ENCODE measurements at regions not wholly inside any gene's neighbourhood (a gene's known extent, or its start where the extent isn't known, plus 50 kb on each side); places are given as distances from the start of the nearest gene placed in this dataset.

DNA sequence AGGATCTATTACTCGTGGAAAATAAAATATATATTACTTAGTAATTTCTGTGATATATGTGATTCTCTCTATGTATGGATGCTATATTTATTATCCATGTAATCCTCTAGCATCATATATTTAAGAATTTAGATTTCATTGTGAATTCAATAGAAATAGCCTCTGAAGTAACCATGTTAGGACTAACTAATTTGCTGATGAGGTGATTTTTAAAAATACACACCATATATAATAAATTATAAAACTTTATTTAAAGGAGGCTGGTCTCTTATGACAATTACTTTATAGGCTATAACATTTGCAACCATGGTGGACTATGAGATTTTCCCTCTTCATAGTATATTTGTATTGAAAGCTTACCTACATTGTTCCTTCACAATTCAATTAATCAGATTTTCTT lies 424.9 kb upstream of the MGAT4C start:
- no peak overlapping the region for H3K4me3 ChIP-seq (replicated peaks in 1 of 2; ENCODE audit: low read depth in 2 of 2, low read length in 2 of 2)
- TF ChIP-seq, protein P1, sequence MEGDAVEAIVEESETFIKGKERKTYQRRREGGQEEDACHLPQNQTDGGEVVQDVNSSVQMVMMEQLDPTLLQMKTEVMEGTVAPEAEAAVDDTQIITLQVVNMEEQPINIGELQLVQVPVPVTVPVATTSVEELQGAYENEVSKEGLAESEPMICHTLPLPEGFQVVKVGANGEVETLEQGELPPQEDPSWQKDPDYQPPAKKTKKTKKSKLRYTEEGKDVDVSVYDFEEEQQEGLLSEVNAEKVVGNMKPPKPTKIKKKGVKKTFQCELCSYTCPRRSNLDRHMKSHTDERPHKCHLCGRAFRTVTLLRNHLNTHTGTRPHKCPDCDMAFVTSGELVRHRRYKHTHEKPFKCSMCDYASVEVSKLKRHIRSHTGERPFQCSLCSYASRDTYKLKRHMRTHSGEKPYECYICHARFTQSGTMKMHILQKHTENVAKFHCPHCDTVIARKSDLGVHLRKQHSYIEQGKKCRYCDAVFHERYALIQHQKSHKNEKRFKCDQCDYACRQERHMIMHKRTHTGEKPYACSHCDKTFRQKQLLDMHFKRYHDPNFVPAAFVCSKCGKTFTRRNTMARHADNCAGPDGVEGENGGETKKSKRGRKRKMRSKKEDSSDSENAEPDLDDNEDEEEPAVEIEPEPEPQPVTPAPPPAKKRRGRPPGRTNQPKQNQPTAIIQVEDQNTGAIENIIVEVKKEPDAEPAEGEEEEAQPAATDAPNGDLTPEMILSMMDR (IDR thresholded peaks at IDR 0.05; ENCODE audit: low read depth, low read length) = no peak
- DNase-seq (ENCODE audit: low read depth in 2 of 2) = no peak

DNA sequence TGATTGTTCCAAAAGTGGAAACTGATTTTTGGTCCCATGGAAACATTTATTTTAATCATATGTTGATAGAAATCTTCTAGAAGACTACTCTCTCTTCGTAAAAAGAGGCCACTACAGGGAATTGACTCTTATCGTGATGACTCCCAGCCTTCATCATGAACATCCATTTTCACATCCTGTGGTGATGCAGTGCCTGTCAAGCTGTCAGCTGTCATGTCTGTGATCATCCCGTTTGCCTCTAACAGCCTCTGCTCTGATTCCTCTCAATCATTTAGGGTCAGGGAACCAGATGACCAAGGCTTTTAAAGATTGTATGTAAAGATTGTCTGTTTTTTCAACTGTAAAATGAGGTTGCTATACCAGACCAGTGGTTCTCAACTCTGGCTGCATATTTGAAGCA lies 419.0 kb upstream of the MGAT4C start:
- TF ChIP-seq, protein P1 (IDR thresholded peaks at IDR 0.05; ENCODE audit: low read depth, low read length) = no peak
- DNase-seq (ENCODE audit: low read depth in 2 of 2) = no peak
- H3K4me3 ChIP-seq (replicated peaks in 1 of 2; ENCODE audit: low read depth in 2 of 2, low read length in 2 of 2) = no peak overlapping the region

DNA sequence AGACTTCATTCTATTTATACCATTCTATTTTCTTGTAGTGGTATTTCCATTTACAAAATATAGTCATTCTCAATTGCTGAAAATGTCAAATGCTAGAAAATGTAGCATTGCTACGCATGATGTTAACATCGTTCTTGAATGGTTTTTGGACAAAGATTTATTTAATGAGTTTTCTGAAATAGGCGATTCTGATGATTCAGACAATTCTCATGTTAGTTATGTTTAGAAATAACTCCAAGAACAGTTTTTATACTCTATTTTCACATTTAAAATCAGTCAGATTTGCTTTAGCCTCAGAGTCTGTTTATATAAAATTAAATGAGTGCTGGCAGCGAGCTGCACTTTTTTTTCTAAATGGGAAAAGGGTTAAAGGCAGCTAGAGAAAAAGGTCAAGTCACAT lies 414.8 kb upstream of the MGAT4C start:
- no peak for DNase-seq (ENCODE audit: low read depth in 2 of 2)
- TF ChIP-seq, protein P1 (IDR thresholded peaks at IDR 0.05; ENCODE audit: low read depth, low read length) = no peak
- H3K4me3 ChIP-seq (replicated peaks in 1 of 2; ENCODE audit: low read depth in 2 of 2, low read length in 2 of 2) = no peak overlapping the region

DNA sequence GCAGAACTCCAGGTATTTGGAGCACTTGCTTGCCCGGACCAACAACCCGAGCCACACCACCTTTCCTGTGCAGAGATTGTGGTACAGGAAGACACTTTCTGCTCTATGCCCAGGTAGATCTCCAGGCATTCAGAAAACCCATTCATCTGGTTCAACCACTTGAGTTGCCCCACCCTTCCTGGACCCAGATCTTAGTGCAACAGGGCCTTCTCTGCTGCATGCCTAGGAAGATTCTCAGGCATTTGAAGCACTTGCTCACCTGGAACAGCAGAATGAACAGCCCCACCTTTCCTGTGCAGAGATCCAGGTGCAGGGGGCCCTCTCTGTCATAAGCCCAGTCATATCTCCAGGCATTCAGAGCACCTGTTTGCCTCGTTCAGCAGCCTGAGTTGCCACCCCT lies 412.8 kb upstream of the MGAT4C start:
- TF ChIP-seq, protein P1 (IDR thresholded peaks at IDR 0.05; ENCODE audit: low read depth, low read length) = no peak
- no peak overlapping the region for H3K4me3 ChIP-seq (replicated peaks in 1 of 2; ENCODE audit: low read depth in 2 of 2, low read length in 2 of 2)
- no peak for DNase-seq (ENCODE audit: low read depth in 2 of 2)

DNA sequence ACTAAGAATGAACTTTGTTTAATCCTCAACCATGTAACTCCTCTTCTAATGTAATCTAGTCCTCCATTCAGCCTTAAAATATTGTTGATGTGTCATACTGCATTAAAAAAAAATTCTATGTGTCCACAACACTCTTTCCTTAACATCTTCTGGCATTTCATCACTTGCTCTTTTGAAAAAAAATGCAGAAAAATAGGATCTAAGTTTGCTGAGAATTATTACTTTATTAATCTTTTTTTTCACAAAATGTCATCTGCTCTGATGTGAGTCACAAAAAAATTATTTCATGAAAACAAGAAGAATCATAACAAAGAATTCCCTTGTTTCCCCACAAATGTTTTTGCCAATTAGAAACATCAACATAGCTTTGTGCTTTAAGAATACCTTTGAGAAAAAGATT lies 410.1 kb upstream of the MGAT4C start:
- TF ChIP-seq, protein P1 (IDR thresholded peaks at IDR 0.05; ENCODE audit: low read depth, low read length) = no peak
- peak; percentile 12 to 46 for DNase-seq (ENCODE audit: low read depth in 2 of 2)
- H3K4me3 ChIP-seq (replicated peaks in 1 of 2; ENCODE audit: low read depth in 2 of 2, low read length in 2 of 2) = no peak overlapping the region

DNA sequence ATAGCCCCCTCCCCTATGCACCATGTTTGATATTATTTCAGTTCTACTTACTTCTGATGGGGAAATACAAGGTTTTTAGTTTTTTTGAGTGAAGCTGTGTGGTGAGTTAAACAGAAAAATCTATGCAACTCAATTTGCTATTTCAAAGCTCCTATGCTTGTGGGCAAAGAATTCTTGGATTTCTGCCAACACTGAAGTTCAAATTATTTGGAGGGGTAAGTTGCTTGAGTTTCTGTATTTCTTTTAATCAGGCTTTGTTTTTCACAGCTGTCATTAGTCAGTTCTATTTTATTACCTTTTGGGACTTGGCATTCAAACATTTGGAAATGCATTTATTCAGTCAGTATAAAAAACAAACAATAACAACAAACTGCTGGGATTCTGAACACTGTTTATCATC lies 407.5 kb upstream of the MGAT4C start:
- TF ChIP-seq, protein P1 (IDR thresholded peaks at IDR 0.05; ENCODE audit: low read depth, low read length) = no peak
- DNase-seq (ENCODE audit: low read depth in 2 of 2) = peak; percentile 10 to 44
- H3K4me3 ChIP-seq (replicated peaks in 1 of 2; ENCODE audit: low read depth in 2 of 2, low read length in 2 of 2) = no peak overlapping the region

DNA sequence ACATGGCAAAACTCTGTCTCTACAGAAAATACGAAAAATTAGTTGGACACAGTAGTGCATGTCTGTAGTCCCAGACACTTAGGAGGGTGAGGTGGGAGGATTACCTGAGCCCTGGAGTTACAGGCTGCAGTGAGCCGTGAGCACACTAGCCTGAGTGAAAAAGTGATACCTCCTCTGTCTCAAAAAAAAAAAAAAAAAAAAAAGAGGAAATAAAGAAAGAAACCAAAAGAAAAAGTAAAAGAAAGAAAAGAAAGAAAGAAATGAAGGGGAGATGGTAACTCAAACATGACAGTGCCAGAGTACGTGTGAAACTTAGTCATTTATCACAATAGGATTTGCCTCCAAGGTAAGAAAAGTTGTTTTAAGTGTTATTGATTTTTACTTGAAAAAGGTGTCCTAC lies 407.0 kb upstream of the MGAT4C start:
- no peak for DNase-seq (ENCODE audit: low read depth in 2 of 2)
- TF ChIP-seq, protein P1 (IDR thresholded peaks at IDR 0.05; ENCODE audit: low read depth, low read length) = no peak
- H3K4me3 ChIP-seq (replicated peaks in 1 of 2; ENCODE audit: low read depth in 2 of 2, low read length in 2 of 2) = no peak overlapping the region
